Activated naive CD4-positive, alpha-beta T cell treated with anti-CD3 and anti-CD28 coated beads for 36 hours (primary cell): ENCODE measurements at regions not wholly inside any gene's neighbourhood (a gene's known extent, or its start where the extent isn't known, plus 50 kb on each side); places are given as distances from the start of the nearest gene placed in this dataset.

Experiments used
- CTCF ChIA-PET: fragments of 350-600 bp; sonication (Branson Sonifier 250); formaldehyde crosslinking; loops from one replicate; lab custom pipeline; 2021; ENCODE audit warnings: antibody characterized with exemption; lab: Charles Lee
- DNase-seq: peaks from one replicate; pipeline ENCODE4 v3.0.0-alpha.2; 2020
- H3K27ac Mint-ChIP-seq: one replicate; pipeline ENCODE4 v1.8.0; 2021; ENCODE audit warnings: mild to moderate bottlenecking, mixed read lengths
- H3K27me3 Mint-ChIP-seq: one replicate; pipeline ENCODE4 v1.8.0; 2021; ENCODE audit warnings: low read depth, mixed read lengths
- H3K36me3 Mint-ChIP-seq: one replicate; pipeline ENCODE4 v1.8.0; 2021; ENCODE audit warnings: low read depth, mixed read lengths
- H3K4me1 Mint-ChIP-seq: one replicate; pipeline ENCODE4 v1.8.0; 2021; ENCODE audit warnings: low read depth, mixed read lengths
- H3K4me3 Mint-ChIP-seq: one replicate; pipeline ENCODE4 v1.8.0; 2021; ENCODE audit warnings: mild to moderate bottlenecking, moderate library complexity, mixed read lengths
- H3K9me3 Mint-ChIP-seq: one replicate; pipeline ENCODE4 v1.8.0; 2021; ENCODE audit warnings: mixed read lengths
- intact Hi-C: fragments of 100-400 bp; cut with micrococcal nuclease; formaldehyde crosslinking; loops from one replicate; pipeline ENCODE4 v1.15.1; 2023

GRCh38 chr20:47875297-47876025 lies 90.2 kb upstream of the SULF2 start:
- no peaks in the 10 kb centered on the region for H3K9me3 Mint-ChIP-seq
- H3K27ac Mint-ChIP-seq, result no peak overlapping the region
- no peak for DNase-seq
- no peaks in the 10 kb centered on the region for H3K27me3 Mint-ChIP-seq
- H3K4me1 Mint-ChIP-seq, result no peaks in the 10 kb centered on the region
- CTCF ChIA-PET, result no interaction called here
- intact Hi-C loops, result no loop called here
- no peaks in the 10 kb centered on the region for H3K36me3 Mint-ChIP-seq
- no peak overlapping the region for H3K4me3 Mint-ChIP-seq

- Mint-ChIP-seq H3K4me3 (no peak overlapping the region), H3K9me3 (no peaks in the 10 kb centered on the region), H3K27ac (no peak overlapping the region), H3K27me3 (no peaks in the 10 kb centered on the region), H3K4me1 (no peaks in the 10 kb centered on the region), H3K36me3 (no peaks in the 10 kb centered on the region)
- intact Hi-C loops, result no loop called here
- CTCF ChIA-PET, result no interaction called here
- DNase-seq, result no peak
Observed at GRCh38 chr20:47872341-47872740, 87.1 kb upstream of the SULF2 start.

- DNase-seq, result no peak
- Mint-ChIP-seq H3K4me1 (no peaks in the 10 kb centered on the region), H3K9me3 (no peaks in the 10 kb centered on the region), H3K36me3 (no peaks in the 10 kb centered on the region), H3K27ac (no peak overlapping the region), H3K27me3 (no peaks in the 10 kb centered on the region), H3K4me3 (no peak overlapping the region)
- CTCF ChIA-PET, result no interaction called here
- intact Hi-C loops, result no loop called here
Observed at GRCh38 chr20:47870475-47870874, 85.2 kb upstream of the SULF2 start.

GRCh38 chr20:47868744-47869143 lies 83.5 kb upstream of the SULF2 start:
- no peak overlapping the region for H3K4me3 Mint-ChIP-seq
- H3K36me3 Mint-ChIP-seq, result no peaks in the 10 kb centered on the region
- no peak overlapping the region for H3K27ac Mint-ChIP-seq
- intact Hi-C loops, result no loop called here
- no peak for DNase-seq
- H3K27me3 Mint-ChIP-seq, result no peaks in the 10 kb centered on the region
- H3K9me3 Mint-ChIP-seq, result no peaks in the 10 kb centered on the region
- CTCF ChIA-PET, result no interaction called here
- H3K4me1 Mint-ChIP-seq, result no peaks in the 10 kb centered on the region

GRCh38 chr20:47868236-47868635 lies 83.0 kb upstream of the SULF2 start:
- H3K36me3 Mint-ChIP-seq, result no peaks in the 10 kb centered on the region
- intact Hi-C loops, result no loop called here
- no peaks in the 10 kb centered on the region for H3K4me1 Mint-ChIP-seq
- H3K27me3 Mint-ChIP-seq, result no peaks in the 10 kb centered on the region
- no peaks in the 10 kb centered on the region for H3K9me3 Mint-ChIP-seq
- DNase-seq, result no peak
- CTCF ChIA-PET, result no interaction called here
- no peak overlapping the region for H3K27ac Mint-ChIP-seq
- H3K4me3 Mint-ChIP-seq, result no peak overlapping the region

- Mint-ChIP-seq H3K4me3 (no peak overlapping the region), H3K36me3 (no peaks in the 10 kb centered on the region), H3K27me3 (no peaks in the 10 kb centered on the region), H3K9me3 (no peaks in the 10 kb centered on the region), H3K27ac (no peak overlapping the region), H3K4me1 (no peaks in the 10 kb centered on the region)
- intact Hi-C loops, result no loop called here
- CTCF ChIA-PET, result no interaction called here
- DNase-seq, result no peak
Observed at GRCh38 chr20:47867831-47868230, 82.5 kb upstream of the SULF2 start.

- Mint-ChIP-seq H3K27me3 (no peaks in the 10 kb centered on the region), H3K27ac (no peak overlapping the region), H3K4me1 (no peaks in the 10 kb centered on the region), H3K36me3 (no peaks in the 10 kb centered on the region), H3K9me3 (no peaks in the 10 kb centered on the region), H3K4me3 (no peak overlapping the region)
- no peak for DNase-seq
- CTCF ChIA-PET, result no interaction called here
- intact Hi-C loops, result no loop called here
Observed at GRCh38 chr20:47866480-47866879, 81.2 kb upstream of the SULF2 start.

- intact Hi-C loops, result no loop called here
- DNase-seq, result no peak
- Mint-ChIP-seq H3K36me3 (no peaks in the 10 kb centered on the region), H3K4me3 (no peak overlapping the region), H3K4me1 (no peaks in the 10 kb centered on the region), H3K27ac (no peak overlapping the region), H3K9me3 (no peaks in the 10 kb centered on the region), H3K27me3 (no peaks in the 10 kb centered on the region)
- CTCF ChIA-PET, result no interaction called here
Observed at GRCh38 chr20:47865912-47866311, 80.6 kb upstream of the SULF2 start.

- H3K27me3 Mint-ChIP-seq, result no peaks in the 10 kb centered on the region
- H3K27ac Mint-ChIP-seq, result no peak overlapping the region
- intact Hi-C loops, result no loop called here
- no peak for DNase-seq
- H3K9me3 Mint-ChIP-seq, result no peaks in the 10 kb centered on the region
- no peak overlapping the region for H3K4me3 Mint-ChIP-seq
- no peaks in the 10 kb centered on the region for H3K36me3 Mint-ChIP-seq
- H3K4me1 Mint-ChIP-seq, result no peaks in the 10 kb centered on the region
- CTCF ChIA-PET, result no interaction called here
Observed at GRCh38 chr20:47865451-47865850, 80.2 kb upstream of the SULF2 start.

- H3K36me3 Mint-ChIP-seq, result no peaks in the 10 kb centered on the region
- no peak overlapping the region for H3K4me3 Mint-ChIP-seq
- CTCF ChIA-PET, result no interaction called here
- H3K27ac Mint-ChIP-seq, result no peak overlapping the region
- no peaks in the 10 kb centered on the region for H3K27me3 Mint-ChIP-seq
- H3K4me1 Mint-ChIP-seq, result no peaks in the 10 kb centered on the region
- intact Hi-C loops, result no loop called here
- DNase-seq, result no peak
- H3K9me3 Mint-ChIP-seq, result no peaks in the 10 kb centered on the region
Observed at GRCh38 chr20:47863981-47864380, 78.7 kb upstream of the SULF2 start.

- DNase-seq, result no peak
- Mint-ChIP-seq H3K4me1 (no peaks in the 10 kb centered on the region), H3K27ac (no peak overlapping the region), H3K9me3 (no peaks in the 10 kb centered on the region), H3K4me3 (no peak overlapping the region), H3K36me3 (no peaks in the 10 kb centered on the region), H3K27me3 (no peaks in the 10 kb centered on the region)
- CTCF ChIA-PET, result no interaction called here
- intact Hi-C loops, result no loop called here
Observed at GRCh38 chr20:47863315-47863965, 78.2 kb upstream of the SULF2 start.

- H3K4me1 Mint-ChIP-seq, result no peaks in the 10 kb centered on the region
- DNase-seq, result no peak
- H3K4me3 Mint-ChIP-seq, result no peak overlapping the region
- no peak overlapping the region for H3K27ac Mint-ChIP-seq
- H3K27me3 Mint-ChIP-seq, result no peaks in the 10 kb centered on the region
- no peaks in the 10 kb centered on the region for H3K9me3 Mint-ChIP-seq
- CTCF ChIA-PET, result no interaction called here
- intact Hi-C loops, result no loop called here
- no peaks in the 10 kb centered on the region for H3K36me3 Mint-ChIP-seq
Observed at GRCh38 chr20:47862574-47863240, 77.4 kb upstream of the SULF2 start.

- no peaks in the 10 kb centered on the region for H3K4me1 Mint-ChIP-seq
- no peaks in the 10 kb centered on the region for H3K9me3 Mint-ChIP-seq
- no peak for DNase-seq
- H3K4me3 Mint-ChIP-seq, result no peak overlapping the region
- H3K27me3 Mint-ChIP-seq, result no peaks in the 10 kb centered on the region
- intact Hi-C loops, result no loop called here
- H3K36me3 Mint-ChIP-seq, result no peaks in the 10 kb centered on the region
- CTCF ChIA-PET, result no interaction called here
- H3K27ac Mint-ChIP-seq, result no peak overlapping the region
Observed at GRCh38 chr20:47861116-47861515, 75.8 kb upstream of the SULF2 start.
